Stimulated activated naive B cell treated with anti-CD40 and anti-IgM and Interleukin-4, amounts not matched to agents 10 μg/mL and 1 μg/mL and 100 μg/mL, for 72 hours (primary cell): ENCODE measurements at regions not wholly inside any gene's neighbourhood (a gene's known extent, or its start where the extent isn't known, plus 50 kb on each side); places are given as distances from the start of the nearest gene placed in this dataset.
"Not testable (repeated sequence)": the region's sequence is repeated elsewhere in the genome, so short reads cannot be mapped to it uniquely, and the experiment has no call there.

Source experiments
- ATAC-seq, 2 donors: fragments of 150-1000 bp; cut with Tn5 transposase; replicated peaks; 2 replicates each; pipeline ENCODE4 v1.10.0; 2021; ENCODE audit warnings: moderate library complexity in 1 of 2
- DNase-seq: peaks from one replicate; pipeline ENCODE4 v3.0.0; 2021
- H3K27ac Mint-ChIP-seq: one replicate; pipeline ENCODE4 v1.8.0; 2022; ENCODE audit warnings: mild to moderate bottlenecking, mixed read lengths
- H3K27me3 Mint-ChIP-seq, 2 donors: one replicate each; pipeline ENCODE4 v1.8.0; 2022; ENCODE audit warnings: mixed read lengths in 2 of 2
- H3K36me3 Mint-ChIP-seq, 2 donors: one replicate each; pipeline ENCODE4 v1.8.0; 2022; ENCODE audit warnings: mixed read lengths in 2 of 2, mild to moderate bottlenecking in 1 of 2
- H3K4me1 Mint-ChIP-seq, 2 donors: one replicate each; pipeline ENCODE4 v1.8.0; 2022; ENCODE audit warnings: mixed read lengths in 2 of 2, mild to moderate bottlenecking in 1 of 2
- H3K4me3 Mint-ChIP-seq, 2 donors: one replicate each; pipeline ENCODE4 v1.8.0; 2022; ENCODE audit warnings: mild to moderate bottlenecking in 2 of 2, mixed read lengths in 2 of 2, moderate library complexity in 1 of 2
- H3K9me3 Mint-ChIP-seq, 2 donors: one replicate each; pipeline ENCODE4 v1.8.0; 2022; ENCODE audit warnings: mixed read lengths in 2 of 2, mild to moderate bottlenecking in 1 of 2

DNA sequence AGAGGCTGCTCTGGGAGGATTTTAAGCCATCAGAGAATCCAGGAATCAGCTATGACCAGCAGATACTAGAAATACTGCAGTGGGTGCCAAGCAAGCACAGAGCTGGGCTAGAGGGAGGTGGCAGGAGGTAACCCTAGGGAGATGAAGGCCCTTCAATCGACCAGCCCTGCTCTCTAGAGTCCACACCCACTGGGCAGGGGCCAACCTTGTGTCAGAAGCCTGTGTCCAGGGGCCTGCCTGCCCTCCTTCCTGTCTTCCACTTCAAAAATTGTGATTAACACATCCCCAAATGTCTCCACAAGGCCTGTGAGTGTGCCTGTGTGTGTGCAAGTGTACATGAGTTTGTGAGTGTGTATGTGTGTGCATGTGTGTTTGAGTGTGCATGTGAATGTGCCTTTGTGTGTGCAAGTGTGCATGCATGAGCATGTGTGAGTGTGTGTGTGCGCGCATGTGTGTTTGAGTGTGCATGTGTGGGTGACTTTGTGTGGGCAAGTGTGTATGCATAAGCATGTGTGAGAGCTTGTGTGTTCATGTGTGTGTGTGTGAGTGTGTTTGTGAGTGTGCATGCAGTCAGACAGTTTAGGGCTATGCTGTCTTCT is 367.7 kb downstream of the SFMBT2 start:
- peaks cover 23 to 30% of the 10 kb centered on the region in 2 donors for H3K4me1 Mint-ChIP-seq
- peaks cover 0 to 6% of the 10 kb centered on the region in 2 donors for H3K36me3 Mint-ChIP-seq
- peaks cover 5 to 21% of the 10 kb centered on the region in 2 donors for H3K27me3 Mint-ChIP-seq
- DNase-seq (no peak), ATAC-seq (no peak)
- no peak overlapping the region for H3K4me3 Mint-ChIP-seq
- no peak overlapping the region for H3K27ac Mint-ChIP-seq
- peaks cover 4 to 5% of the 10 kb centered on the region in 2 donors for H3K9me3 Mint-ChIP-seq

DNA sequence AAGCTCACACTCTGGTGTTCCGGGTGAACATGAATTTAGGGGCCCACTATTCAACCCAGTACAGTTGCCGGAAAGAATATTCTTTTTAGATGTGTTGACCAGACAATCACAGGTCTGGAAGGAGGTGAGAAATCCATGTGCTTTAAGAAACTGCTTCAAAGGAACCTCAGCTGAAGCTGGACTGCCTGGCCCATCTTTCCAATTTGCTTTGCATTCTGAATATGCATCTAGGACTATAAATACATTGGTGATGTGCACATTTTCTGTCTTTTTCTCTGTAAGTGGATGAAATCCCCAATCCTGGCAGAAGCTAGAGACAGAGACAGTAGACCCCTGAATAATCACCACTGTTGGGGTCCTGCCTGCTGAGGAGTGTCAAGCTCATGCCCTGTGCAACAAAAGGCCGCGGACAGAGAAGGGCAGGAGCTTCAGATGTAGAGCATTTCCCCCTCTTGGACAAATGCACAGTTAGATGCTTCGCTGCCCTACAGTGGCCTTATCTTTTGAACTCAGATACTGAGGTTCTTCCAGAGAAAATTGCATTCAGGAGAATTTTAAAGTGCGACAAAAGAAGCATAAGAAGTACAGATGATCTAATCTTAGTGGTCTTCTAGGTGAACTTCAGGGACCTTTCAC is 368.3 kb downstream of the SFMBT2 start:
- peaks cover 5 to 21% of the 10 kb centered on the region in 2 donors for H3K27me3 Mint-ChIP-seq
- H3K4me1 Mint-ChIP-seq = peaks cover 23 to 30% of the 10 kb centered on the region in 2 donors
- DNase-seq = no peak
- no peak overlapping the region for H3K4me3 Mint-ChIP-seq
- peaks cover 4% of the 10 kb centered on the region in 2 donors for H3K9me3 Mint-ChIP-seq
- ATAC-seq = no peak
- H3K27ac Mint-ChIP-seq = no peak overlapping the region
- H3K36me3 Mint-ChIP-seq = peaks cover 0 to 5% of the 10 kb centered on the region in 2 donors

DNA sequence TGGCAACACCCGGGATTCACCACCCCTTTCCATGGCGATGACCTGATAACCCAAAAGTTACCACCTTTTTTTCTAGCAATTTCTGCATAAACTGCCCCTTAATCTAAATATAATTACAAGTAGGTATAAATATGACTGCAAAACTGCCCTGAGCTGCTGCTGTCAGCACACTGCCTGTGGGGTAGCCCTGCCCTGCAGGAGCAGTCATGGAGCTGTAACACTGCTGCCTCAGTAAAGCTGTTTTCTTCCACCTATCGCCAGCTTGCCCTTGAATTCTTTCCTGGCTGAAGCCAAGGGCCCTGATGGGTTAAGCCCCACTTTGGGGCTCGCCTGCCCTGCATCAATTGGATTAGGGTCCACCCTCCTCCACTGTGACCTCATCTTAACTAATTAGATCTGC is 368.8 kb downstream of the SFMBT2 start:
- ATAC-seq = no peak
- Mint-ChIP-seq H3K9me3 (peaks cover 4% of the 10 kb centered on the region in 2 donors), H3K27me3 (peaks cover 5 to 21% of the 10 kb centered on the region in 2 donors), H3K36me3 (peaks cover 0 to 3% of the 10 kb centered on the region in 2 donors), H3K27ac (no peak overlapping the region), H3K4me3 (no peak overlapping the region), H3K4me1 (peaks cover 22 to 24% of the 10 kb centered on the region in 2 donors)
- DNase-seq = no peak

DNA sequence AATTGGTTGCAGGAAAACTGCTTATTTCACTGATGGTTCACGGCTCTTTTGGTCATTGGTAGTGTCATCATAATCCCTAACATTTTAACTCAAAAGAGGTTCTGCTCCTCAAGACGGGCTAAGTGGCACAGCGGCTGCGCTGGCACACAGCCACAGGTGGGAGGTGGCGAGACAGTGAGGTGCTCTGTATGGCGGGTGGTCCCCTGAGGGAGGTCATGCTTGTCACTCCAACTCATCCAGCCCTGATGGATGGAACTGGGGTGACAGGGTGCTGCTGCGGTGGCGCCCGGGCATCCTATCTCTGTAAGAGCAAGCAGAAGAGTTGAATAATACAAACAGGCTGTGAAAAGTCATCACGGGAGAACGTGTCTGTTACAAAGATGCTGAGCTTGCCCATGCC is 370.2 kb downstream of the SFMBT2 start:
- peaks cover 11% of the 10 kb centered on the region in 2 donors for H3K4me1 Mint-ChIP-seq
- peaks cover 0 to 2% of the 10 kb centered on the region in 2 donors for H3K9me3 Mint-ChIP-seq
- H3K27me3 Mint-ChIP-seq = peaks cover 5 to 21% of the 10 kb centered on the region in 2 donors
- ATAC-seq (no peak), DNase-seq (no peak)
- H3K4me3 Mint-ChIP-seq = no peak overlapping the region
- H3K27ac Mint-ChIP-seq = no peak overlapping the region
- no peaks in the 10 kb centered on the region for H3K36me3 Mint-ChIP-seq

DNA sequence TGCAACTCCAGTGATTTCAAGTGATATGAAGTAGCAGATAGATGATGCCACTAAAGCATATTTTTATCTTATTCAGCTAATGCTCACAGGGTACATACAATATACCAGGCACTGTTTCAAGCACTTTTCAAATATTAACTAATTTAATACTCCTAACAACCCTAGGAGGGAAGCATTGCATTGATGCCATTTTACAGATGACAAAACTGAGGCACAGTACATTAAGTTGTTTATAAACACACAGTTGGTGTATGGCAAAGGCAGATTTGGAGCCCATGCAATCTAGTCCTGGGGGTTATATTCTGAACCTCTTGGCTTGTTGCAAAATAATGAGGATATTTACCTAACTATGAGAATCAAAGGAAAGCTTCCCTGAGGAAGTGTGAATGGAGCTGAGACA is 371.0 kb downstream of the SFMBT2 start:
- ATAC-seq = no peak
- Mint-ChIP-seq H3K4me1 (peaks cover 5 to 8% of the 10 kb centered on the region in 2 donors), H3K9me3 (peaks cover 0 to 3% of the 10 kb centered on the region in 2 donors), H3K4me3 (no peak overlapping the region), H3K27ac (no peak overlapping the region), H3K36me3 (no peaks in the 10 kb centered on the region), H3K27me3 (peaks cover 5 to 21% of the 10 kb centered on the region in 2 donors)
- DNase-seq = no peak

DNA sequence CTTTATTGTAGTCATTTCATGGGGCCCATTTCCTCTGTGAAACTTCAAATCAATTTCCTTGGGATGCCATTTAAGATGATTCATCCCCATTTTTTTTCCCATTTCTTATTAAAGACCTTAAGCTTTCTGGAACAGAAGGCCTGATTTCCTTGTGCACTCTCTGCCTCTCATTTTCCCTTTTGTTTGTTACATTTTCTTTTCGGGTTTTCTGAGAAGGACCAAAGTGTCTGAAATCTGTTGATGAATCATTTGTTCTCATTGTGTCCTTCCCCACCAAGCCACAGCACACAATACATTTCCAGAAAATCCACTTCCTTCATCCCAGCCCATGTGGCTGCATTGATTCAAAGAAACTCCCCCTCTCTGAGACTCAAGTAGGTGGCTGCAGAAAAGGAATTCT is 372.4 kb downstream of the SFMBT2 start:
- Mint-ChIP-seq H3K27me3 (peaks cover 5 to 20% of the 10 kb centered on the region in 2 donors), H3K4me3 (no peak overlapping the region), H3K36me3 (no peaks in the 10 kb centered on the region), H3K9me3 (peaks cover 0 to 3% of the 10 kb centered on the region in 2 donors), H3K27ac (no peak overlapping the region), H3K4me1 (peaks cover 0 to 6% of the 10 kb centered on the region in 2 donors)
- ATAC-seq (no peak), DNase-seq (no peak)

DNA sequence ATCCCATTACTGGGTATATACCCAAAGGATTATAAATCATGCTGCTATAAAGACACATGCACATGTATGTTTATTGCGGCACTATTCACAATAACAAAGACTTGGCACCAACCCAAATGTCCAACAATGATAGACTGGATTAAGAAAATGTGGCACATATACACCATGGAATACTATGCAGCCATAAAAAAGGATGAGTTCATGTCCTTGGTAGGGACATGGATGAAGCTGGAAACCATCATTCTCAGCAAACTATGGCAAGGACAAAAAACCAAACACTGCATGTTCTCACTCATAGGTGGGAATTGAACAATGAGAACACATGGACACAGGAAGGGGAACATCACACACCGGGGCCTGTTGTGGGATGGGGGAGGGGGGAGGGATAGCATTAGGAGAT is 373.4 kb downstream of the SFMBT2 start:
- H3K27ac Mint-ChIP-seq, ATAC-seq, H3K4me3 Mint-ChIP-seq, H3K9me3 Mint-ChIP-seq, H3K4me1 Mint-ChIP-seq, DNase-seq, H3K36me3 Mint-ChIP-seq: not testable (repeated sequence)
- H3K27me3 Mint-ChIP-seq = peaks cover 5 to 12% of the 10 kb centered on the region in 2 donors

DNA sequence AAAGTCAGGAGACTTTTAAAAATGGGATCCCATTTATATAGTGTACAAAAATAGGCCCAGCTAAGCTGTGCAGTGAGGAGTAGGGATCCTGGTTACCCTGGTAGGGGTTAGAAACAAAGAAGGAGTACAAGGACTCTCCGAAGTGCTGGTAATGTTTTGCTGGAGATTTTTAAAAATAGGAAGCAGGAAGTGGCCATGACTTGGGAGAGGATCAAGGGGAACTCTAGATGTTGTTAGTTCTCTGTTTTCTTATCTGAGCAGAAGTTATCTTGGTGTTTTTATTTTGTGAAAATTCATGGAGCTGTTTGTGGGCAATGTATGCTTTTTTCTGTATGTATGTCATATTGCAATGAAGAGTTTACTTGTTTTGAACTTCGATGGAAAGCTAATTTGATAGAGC is 373.9 kb downstream of the SFMBT2 start:
- ATAC-seq (no peak), DNase-seq (no peak)
- Mint-ChIP-seq H3K4me3 (no peak overlapping the region), H3K27ac (no peak overlapping the region), H3K36me3 (no peaks in the 10 kb centered on the region), H3K4me1 (peaks cover 0 to 2% of the 10 kb centered on the region in 2 donors), H3K9me3 (peaks cover 0 to 3% of the 10 kb centered on the region in 2 donors), H3K27me3 (peaks cover 5 to 12% of the 10 kb centered on the region in 2 donors)

DNA sequence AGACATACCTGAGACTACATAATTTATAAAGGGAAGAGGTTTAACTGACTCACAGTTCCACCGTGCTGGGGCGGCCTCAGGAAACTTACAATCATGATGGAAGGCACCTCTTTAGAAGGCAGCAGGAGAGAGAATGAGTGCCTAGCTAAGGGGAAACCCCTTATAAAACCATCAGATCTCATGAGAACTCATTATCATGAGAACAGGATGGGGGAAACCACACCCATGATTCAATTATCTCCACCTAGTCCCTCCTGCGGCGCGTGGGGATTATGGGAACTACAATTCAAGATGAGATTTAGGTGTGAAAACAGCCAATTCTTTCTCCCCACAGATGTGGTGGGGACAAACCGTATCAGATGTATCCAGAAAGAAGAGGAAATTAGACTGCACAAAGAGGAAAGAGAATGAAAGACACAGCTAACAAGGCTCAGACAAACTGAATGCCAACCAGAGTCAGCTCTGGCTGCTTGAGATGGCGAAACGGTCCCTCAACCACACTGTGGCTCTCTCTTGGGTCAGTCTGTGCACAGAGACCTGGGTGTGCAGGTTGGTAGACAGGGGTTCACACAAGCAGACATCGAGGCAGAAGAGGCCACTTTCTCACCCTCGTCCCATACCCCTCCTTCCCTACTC is 375.6 kb downstream of the SFMBT2 start:
- no peak for ATAC-seq
- H3K9me3 Mint-ChIP-seq = peaks cover 4 to 6% of the 10 kb centered on the region in 2 donors
- H3K4me1 Mint-ChIP-seq = peaks cover 0 to 2% of the 10 kb centered on the region in 2 donors
- DNase-seq = no peak
- peaks cover 6 to 9% of the 10 kb centered on the region in 2 donors for H3K27me3 Mint-ChIP-seq
- H3K4me3 Mint-ChIP-seq = no peak overlapping the region
- no peak overlapping the region for H3K27ac Mint-ChIP-seq
- H3K36me3 Mint-ChIP-seq = peaks cover 3% of the 10 kb centered on the region in 2 donors

DNA sequence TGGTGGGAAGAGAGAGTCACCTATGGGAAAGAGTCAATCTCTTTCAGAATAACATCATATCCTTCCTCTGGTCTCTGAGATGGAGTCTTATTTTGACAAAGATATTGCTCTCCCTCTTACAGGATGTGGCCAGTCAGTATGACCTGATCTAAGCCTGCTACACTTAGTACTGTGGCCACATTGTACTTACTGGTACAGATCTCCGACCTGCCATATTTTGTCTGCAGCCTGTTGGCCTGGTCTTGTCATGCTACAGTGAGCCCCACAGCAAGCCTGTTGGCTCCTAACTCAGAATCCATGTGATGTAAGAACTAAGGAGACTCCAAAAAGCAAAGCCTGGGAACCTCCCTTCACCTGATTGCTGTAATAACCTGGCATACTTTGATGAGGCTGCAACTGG is 377.8 kb downstream of the SFMBT2 start:
- peaks cover 0 to 4% of the 10 kb centered on the region in 2 donors for H3K27me3 Mint-ChIP-seq
- no peak overlapping the region for H3K4me3 Mint-ChIP-seq
- no peak overlapping the region for H3K27ac Mint-ChIP-seq
- peaks cover 0 to 8% of the 10 kb centered on the region in 2 donors for H3K4me1 Mint-ChIP-seq
- no peak for DNase-seq
- peaks cover 4 to 11% of the 10 kb centered on the region in 2 donors for H3K36me3 Mint-ChIP-seq
- peaks cover 12 to 15% of the 10 kb centered on the region in 2 donors for H3K9me3 Mint-ChIP-seq
- ATAC-seq = no peak

DNA sequence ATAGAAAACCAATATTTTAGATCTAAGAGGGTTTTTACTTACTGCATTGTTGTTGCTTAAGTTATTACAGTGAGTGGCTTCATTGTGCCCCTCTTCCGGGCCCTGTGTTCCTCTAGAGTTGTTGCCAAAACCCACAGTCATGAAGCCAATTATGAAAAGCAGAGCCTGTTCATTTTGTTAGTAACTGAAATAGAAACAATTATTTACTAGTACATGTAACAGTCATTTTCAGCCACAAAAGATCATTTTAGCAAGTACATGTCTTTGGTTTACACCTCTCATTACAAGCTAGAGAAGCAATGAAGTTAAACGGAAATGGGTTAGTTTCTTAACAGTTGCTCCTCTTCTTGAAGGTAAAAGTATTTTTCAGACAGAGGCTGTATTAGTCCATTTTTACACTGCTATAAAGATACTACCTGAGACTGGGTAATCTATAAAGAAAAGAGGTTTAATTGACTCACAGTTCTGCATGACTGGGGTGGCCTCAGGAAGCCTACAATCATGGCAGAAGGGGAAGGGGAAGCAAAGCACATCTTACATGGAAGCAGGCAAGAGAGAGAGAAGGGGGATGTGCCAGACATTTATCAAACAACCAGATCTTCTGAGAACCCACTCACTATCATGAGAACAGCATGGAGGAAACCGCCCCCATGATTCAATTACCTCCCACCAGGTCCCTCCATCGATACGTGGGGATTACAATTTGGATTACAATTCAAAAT is 380.5 kb downstream of the SFMBT2 start:
- ATAC-seq (no peak), DNase-seq (no peak)
- Mint-ChIP-seq H3K27me3 (peaks cover 0 to 4% of the 10 kb centered on the region in 2 donors), H3K36me3 (peaks cover 4 to 11% of the 10 kb centered on the region in 2 donors), H3K4me3 (no peak overlapping the region), H3K27ac (no peak overlapping the region), H3K9me3 (peaks cover 12 to 15% of the 10 kb centered on the region in 2 donors), H3K4me1 (peaks cover 0 to 8% of the 10 kb centered on the region in 2 donors)

DNA sequence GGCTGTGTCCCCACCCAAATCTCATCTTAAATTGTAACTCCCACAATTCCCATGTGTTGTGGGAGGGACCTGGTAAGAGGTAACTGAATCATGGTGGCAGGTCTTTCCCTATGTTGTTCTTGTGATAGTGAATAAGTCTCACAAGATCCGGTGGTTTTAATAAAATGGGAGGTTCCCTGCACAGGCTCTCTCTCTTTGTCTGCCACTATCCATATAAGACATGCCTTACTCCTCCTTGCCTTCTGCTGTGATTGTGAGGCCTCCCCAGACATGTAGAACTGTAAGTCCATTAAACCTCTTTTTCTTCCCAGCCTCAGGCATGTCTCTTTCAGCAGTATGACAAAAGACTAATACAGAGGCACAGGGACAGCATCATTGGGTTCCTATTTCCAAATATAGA is 381.2 kb downstream of the SFMBT2 start:
- peaks cover 4 to 11% of the 10 kb centered on the region in 2 donors for H3K36me3 Mint-ChIP-seq
- no peak for DNase-seq
- ATAC-seq = no peak
- peaks cover 0 to 6% of the 10 kb centered on the region in 2 donors for H3K4me1 Mint-ChIP-seq
- no peak overlapping the region for H3K4me3 Mint-ChIP-seq
- H3K27ac Mint-ChIP-seq = no peak overlapping the region
- peaks cover 0 to 4% of the 10 kb centered on the region in 2 donors for H3K27me3 Mint-ChIP-seq
- peaks cover 12% of the 10 kb centered on the region in 2 donors for H3K9me3 Mint-ChIP-seq

DNA sequence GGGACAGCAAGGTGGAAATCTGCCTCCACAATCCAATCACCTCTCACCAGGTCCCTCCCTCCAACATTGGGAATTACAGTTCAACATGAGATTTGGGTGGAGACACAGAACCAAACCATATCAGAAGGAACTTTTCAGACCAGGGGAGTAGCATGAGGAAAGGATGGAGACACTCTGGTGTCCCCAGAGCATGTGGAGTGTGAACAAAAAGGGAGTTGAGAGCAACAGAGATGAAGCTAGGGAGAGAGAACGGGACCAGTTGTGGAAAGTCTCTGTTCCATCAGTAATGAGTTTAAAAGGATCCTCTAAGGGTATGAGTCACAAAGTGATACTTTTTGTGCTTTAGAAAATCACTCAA is 382.0 kb downstream of the SFMBT2 start:
- peaks cover 12% of the 10 kb centered on the region in 2 donors for H3K9me3 Mint-ChIP-seq
- H3K27ac Mint-ChIP-seq = no peak overlapping the region
- H3K4me1 Mint-ChIP-seq = peaks cover 0 to 6% of the 10 kb centered on the region in 2 donors
- no peak overlapping the region for H3K4me3 Mint-ChIP-seq
- ATAC-seq (no peak), DNase-seq (no peak)
- H3K27me3 Mint-ChIP-seq = peaks cover 0 to 4% of the 10 kb centered on the region in 2 donors
- peaks cover 4 to 11% of the 10 kb centered on the region in 2 donors for H3K36me3 Mint-ChIP-seq
